ENCODE measurements at regions not wholly inside any gene's neighbourhood (a gene's known extent, or its start where the extent isn't known, plus 50 kb on each side); places are given as distances from the start of the nearest gene placed in this dataset.

GRCh38 chr15:66941108-66941711 is 124.2 kb upstream of the SMAD3 start:
- Histone ChIP-seq H3K9me3 (peaks cover 0 to 5% (median 0%) of the 10 kb centered on the region in 3 donors), H3K27me3 (no peaks in the 10 kb centered on the region), H3K4me1 (no peaks in the 10 kb centered on the region), H3K36me3 (replicated peaks in 1 of 2; ENCODE audit: insufficient read depth in 1 of 2, low read depth in 2 of 2) (no peaks in the 10 kb centered on the region), H3K27ac (no peak overlapping the region), H3K4me3 (no peak overlapping the region)
- intact Hi-C loops (cut with DNase I), result loop anchor here (10.0 kb wide), 1 partner anchor 494 kb away; no protein-coding TSS in a partner anchor
- TF ChIP-seq CTCF (IDR thresholded peaks at IDR 0.05) (no peak), POLR2A (IDR thresholded peaks at IDR 0.05) (no peak)
- ATAC-seq, result no peak
- DNase-seq, result no peak
- WGBS, 2 donors, result 81 to 88% methylated on average over 13 to 16 of the region's 16 CpGs

GRCh38 chr15:66941791-66942190 is 123.6 kb upstream of the SMAD3 start:
- no peak for ATAC-seq
- intact Hi-C loops (cut with DNase I), result loop anchor here (10.0 kb wide), 1 partner anchor 493 kb away; no protein-coding TSS in a partner anchor

GRCh38 chr15:66942649-66943390 is 122.6 kb upstream of the SMAD3 start:
- intact Hi-C loops (cut with DNase I), result loop anchor here (10.0 kb wide), 1 partner anchor 492 kb away; no protein-coding TSS in a partner anchor
- TF ChIP-seq CTCF (IDR thresholded peaks at IDR 0.05) (no peak), POLR2A (IDR thresholded peaks at IDR 0.05) (no peak)
- 85 to 89% methylated on average over 8 to 11 of the region's 11 CpGs for WGBS, 2 donors

More at GRCh38 chr15:66941791-66942190, 123.6 kb upstream of the SMAD3 start:
- TF ChIP-seq POLR2A (IDR thresholded peaks at IDR 0.05), result no peak
- no peak for TF ChIP-seq CTCF (IDR thresholded peaks at IDR 0.05)
- Histone ChIP-seq H3K36me3 (replicated peaks in 1 of 2; ENCODE audit: insufficient read depth in 1 of 2, low read depth in 2 of 2) (no peaks in the 10 kb centered on the region), H3K27me3 (no peaks in the 10 kb centered on the region), H3K4me1 (no peaks in the 10 kb centered on the region), H3K9me3 (peaks cover 0 to 5% (median 0%) of the 10 kb centered on the region in 3 donors), H3K27ac (no peak overlapping the region), H3K4me3 (no peak overlapping the region)
- 87 to 96% methylated on average over 3 of the region's 3 CpGs for WGBS, 2 donors
- DNase-seq, result no peak

GRCh38 chr15:66943456-66944095 is 121.8 kb upstream of the SMAD3 start:
- H3K4me3 ChIP-seq, result no peak overlapping the region
- H3K27ac ChIP-seq, result no peak overlapping the region
- TF ChIP-seq CTCF (IDR thresholded peaks at IDR 0.05) (peak in 1 of 7 experiments; percentile 11), POLR2A (IDR thresholded peaks at IDR 0.05) (no peak)
- H3K9me3 ChIP-seq, result no peaks in the 10 kb centered on the region
- H3K4me1 ChIP-seq, result no peaks in the 10 kb centered on the region
- intact Hi-C loops (cut with DNase I), result loop anchor here (10.0 kb wide), 1 partner anchor 491 kb away; no protein-coding TSS in a partner anchor
- no peaks in the 10 kb centered on the region for H3K36me3 ChIP-seq (replicated peaks in 1 of 2; ENCODE audit: insufficient read depth in 1 of 2, low read depth in 2 of 2)
- 73 to 85% methylated on average over 10 of the region's 10 CpGs for WGBS, 2 donors
- ATAC-seq (no peak), DNase-seq (peak in 1 of 4 donors; percentile 70)
- no peaks in the 10 kb centered on the region for H3K27me3 ChIP-seq

More at GRCh38 chr15:66942649-66943390, 122.6 kb upstream of the SMAD3 start:
- H3K4me1 ChIP-seq, result no peaks in the 10 kb centered on the region
- DNase-seq (no peak), ATAC-seq (no peak)
- H3K27ac ChIP-seq, result no peak overlapping the region
- no peaks in the 10 kb centered on the region for H3K36me3 ChIP-seq (replicated peaks in 1 of 2; ENCODE audit: insufficient read depth in 1 of 2, low read depth in 2 of 2)
- peaks cover 0 to 3% (median 0%) of the 10 kb centered on the region in 3 donors for H3K9me3 ChIP-seq
- no peaks in the 10 kb centered on the region for H3K27me3 ChIP-seq
- no peak overlapping the region for H3K4me3 ChIP-seq

Measured in body of pancreas (tissue), 4 donors.